ENCODE measurements at regions not wholly inside any gene's neighbourhood (a gene's known extent, or its start where the extent isn't known, plus 50 kb on each side); places are given as distances from the start of the nearest gene placed in this dataset.

GRCh38 chr9:106177216-106177615, 482.9 kb downstream of the TMEM38B start:
- TF ChIP-seq EZH2phosphoT487 (IDR thresholded peaks at IDR 0.05; ENCODE audit: low read depth, severe bottlenecking, unreplicated experiment) (no peak), CTCF (IDR thresholded peaks at IDR 0.05; ENCODE audit: poor library complexity) (no peak)

Data from hepatocyte (in vitro differentiated cells).